ENCODE measurements at regions not wholly inside any gene's neighbourhood (a gene's known extent, or its start where the extent isn't known, plus 50 kb on each side); places are given as distances from the start of the nearest gene placed in this dataset.

DNA sequence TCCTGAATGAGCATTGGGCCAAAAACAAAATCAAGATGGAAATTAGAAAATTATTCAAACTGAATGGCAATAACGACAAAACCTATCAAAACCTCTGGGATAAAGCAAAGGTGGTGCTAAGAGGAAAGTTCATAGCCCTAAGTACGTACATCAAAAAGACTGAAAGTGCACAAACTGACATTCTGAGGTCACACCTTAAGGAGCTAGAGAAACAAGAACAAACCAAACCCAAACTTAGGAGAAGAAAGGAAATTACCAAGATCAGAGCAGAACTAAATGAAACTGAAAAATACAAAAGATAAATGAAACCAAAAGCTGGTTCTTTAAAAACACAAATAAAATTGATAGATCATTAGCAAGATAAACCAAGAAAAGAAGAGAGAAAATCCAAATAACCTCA is 1543.5 kb upstream of the ACVR2A start:
- TF ChIP-seq POLR2AphosphoS5 (IDR thresholded peaks at IDR 0.05; ENCODE audit: low read depth) (no peak), SPI1 (IDR thresholded peaks at IDR 0.05; ENCODE audit: borderline replicate concordance, low read depth) (no peak), GABPA (IDR thresholded peaks at IDR 0.05; ENCODE audit: low read depth) (no peak)
- TF ChIP-seq, protein P1, sequence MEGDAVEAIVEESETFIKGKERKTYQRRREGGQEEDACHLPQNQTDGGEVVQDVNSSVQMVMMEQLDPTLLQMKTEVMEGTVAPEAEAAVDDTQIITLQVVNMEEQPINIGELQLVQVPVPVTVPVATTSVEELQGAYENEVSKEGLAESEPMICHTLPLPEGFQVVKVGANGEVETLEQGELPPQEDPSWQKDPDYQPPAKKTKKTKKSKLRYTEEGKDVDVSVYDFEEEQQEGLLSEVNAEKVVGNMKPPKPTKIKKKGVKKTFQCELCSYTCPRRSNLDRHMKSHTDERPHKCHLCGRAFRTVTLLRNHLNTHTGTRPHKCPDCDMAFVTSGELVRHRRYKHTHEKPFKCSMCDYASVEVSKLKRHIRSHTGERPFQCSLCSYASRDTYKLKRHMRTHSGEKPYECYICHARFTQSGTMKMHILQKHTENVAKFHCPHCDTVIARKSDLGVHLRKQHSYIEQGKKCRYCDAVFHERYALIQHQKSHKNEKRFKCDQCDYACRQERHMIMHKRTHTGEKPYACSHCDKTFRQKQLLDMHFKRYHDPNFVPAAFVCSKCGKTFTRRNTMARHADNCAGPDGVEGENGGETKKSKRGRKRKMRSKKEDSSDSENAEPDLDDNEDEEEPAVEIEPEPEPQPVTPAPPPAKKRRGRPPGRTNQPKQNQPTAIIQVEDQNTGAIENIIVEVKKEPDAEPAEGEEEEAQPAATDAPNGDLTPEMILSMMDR (IDR thresholded peaks at IDR 0.05; ENCODE audit: insufficient read depth, low read length), result no peak
- TF ChIP-seq, protein P2, sequence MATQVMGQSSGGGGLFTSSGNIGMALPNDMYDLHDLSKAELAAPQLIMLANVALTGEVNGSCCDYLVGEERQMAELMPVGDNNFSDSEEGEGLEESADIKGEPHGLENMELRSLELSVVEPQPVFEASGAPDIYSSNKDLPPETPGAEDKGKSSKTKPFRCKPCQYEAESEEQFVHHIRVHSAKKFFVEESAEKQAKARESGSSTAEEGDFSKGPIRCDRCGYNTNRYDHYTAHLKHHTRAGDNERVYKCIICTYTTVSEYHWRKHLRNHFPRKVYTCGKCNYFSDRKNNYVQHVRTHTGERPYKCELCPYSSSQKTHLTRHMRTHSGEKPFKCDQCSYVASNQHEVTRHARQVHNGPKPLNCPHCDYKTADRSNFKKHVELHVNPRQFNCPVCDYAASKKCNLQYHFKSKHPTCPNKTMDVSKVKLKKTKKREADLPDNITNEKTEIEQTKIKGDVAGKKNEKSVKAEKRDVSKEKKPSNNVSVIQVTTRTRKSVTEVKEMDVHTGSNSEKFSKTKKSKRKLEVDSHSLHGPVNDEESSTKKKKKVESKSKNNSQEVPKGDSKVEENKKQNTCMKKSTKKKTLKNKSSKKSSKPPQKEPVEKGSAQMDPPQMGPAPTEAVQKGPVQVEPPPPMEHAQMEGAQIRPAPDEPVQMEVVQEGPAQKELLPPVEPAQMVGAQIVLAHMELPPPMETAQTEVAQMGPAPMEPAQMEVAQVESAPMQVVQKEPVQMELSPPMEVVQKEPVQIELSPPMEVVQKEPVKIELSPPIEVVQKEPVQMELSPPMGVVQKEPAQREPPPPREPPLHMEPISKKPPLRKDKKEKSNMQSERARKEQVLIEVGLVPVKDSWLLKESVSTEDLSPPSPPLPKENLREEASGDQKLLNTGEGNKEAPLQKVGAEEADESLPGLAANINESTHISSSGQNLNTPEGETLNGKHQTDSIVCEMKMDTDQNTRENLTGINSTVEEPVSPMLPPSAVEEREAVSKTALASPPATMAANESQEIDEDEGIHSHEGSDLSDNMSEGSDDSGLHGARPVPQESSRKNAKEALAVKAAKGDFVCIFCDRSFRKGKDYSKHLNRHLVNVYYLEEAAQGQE (IDR thresholded peaks at IDR 0.05; ENCODE audit: insufficient replicate concordance, low read depth), result no peak
- no peak for DNase-seq (ENCODE audit: low read depth in 1 of 2, low spot score in 1 of 2)
- H3K27me3 ChIP-seq (ENCODE audit: insufficient read depth, poor library complexity, severe bottlenecking), result no peaks in the 10 kb centered on the region
- no peak overlapping the region for H3K4me3 ChIP-seq (replicated peaks; ENCODE audit: insufficient read depth, low read length)
- no peak overlapping the region for H3K27ac ChIP-seq (replicated peaks)

DNA sequence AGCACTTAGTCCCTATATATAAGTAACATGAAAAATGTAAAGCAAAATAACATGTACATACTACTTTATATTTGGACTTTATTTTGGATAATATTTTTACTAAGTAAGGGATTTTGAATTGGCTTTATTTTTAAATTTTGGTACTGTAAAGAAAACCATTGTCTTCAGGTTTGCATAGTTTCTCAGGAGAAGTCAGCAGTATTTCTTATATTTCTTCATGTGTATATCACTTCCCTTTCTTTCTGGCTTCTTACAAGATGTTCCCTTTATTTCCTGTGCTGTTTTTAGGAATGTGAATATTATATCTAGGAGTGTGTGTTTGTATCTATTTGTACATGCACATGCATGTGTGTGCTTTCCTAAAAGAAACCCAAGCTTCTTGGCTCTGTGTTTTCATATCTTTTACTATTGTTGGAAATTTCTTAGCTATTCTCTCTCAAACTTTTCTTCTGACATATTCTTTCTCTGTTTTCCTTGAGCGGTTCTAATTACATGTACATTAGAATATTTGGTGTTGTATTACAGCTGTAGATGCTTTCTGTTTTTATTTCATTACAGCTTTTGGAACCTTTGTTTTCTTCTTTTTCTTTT is 1549.7 kb upstream of the ACVR2A start:
- peak in 1 of 2 experiments; percentile 3 for DNase-seq (ENCODE audit: low read depth in 1 of 2, low spot score in 1 of 2)
- TF ChIP-seq, protein P2 (IDR thresholded peaks at IDR 0.05; ENCODE audit: insufficient replicate concordance, low read depth), result no peak
- TF ChIP-seq, protein P1 (IDR thresholded peaks at IDR 0.05; ENCODE audit: insufficient read depth, low read length), result no peak
- TF ChIP-seq SPI1 (IDR thresholded peaks at IDR 0.05; ENCODE audit: borderline replicate concordance, low read depth), result peak; percentile 60
- Histone ChIP-seq H3K27ac (replicated peaks) (no peak overlapping the region), H3K4me3 (replicated peaks; ENCODE audit: insufficient read depth, low read length) (no peak overlapping the region), H3K27me3 (ENCODE audit: insufficient read depth, poor library complexity, severe bottlenecking) (no peaks in the 10 kb centered on the region)

DNA sequence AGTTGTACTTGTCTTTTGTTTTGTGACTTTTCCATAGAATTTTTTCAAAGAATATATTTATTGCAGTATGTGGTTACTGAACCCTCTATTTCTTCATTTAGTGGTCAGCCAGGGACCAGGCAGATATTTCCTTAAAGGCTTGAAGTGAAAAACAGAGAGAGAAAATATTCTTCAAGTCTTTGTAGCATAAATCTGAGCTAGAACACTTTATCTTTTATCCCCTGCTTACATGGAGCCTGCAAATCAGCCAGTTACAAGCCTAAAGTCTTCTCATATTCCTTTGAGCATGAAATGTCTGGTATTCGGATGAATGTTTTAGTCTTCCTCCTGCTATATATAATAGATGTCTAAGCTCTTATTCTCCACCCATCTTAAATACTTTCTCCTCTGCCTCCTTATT is 1557.5 kb upstream of the ACVR2A start:
- DNase-seq (ENCODE audit: low read depth in 1 of 2, low spot score in 1 of 2), result no peak
- no peaks in the 10 kb centered on the region for H3K27me3 ChIP-seq (ENCODE audit: insufficient read depth, poor library complexity, severe bottlenecking)
- no peak for TF ChIP-seq SPI1 (IDR thresholded peaks at IDR 0.05; ENCODE audit: borderline replicate concordance, low read depth)
- TF ChIP-seq POLR2AphosphoS5 (IDR thresholded peaks at IDR 0.05; ENCODE audit: low read depth), result no peak
- TF ChIP-seq, protein P2 (IDR thresholded peaks at IDR 0.05; ENCODE audit: insufficient replicate concordance, low read depth), result no peak
- TF ChIP-seq GABPA (IDR thresholded peaks at IDR 0.05; ENCODE audit: low read depth), result no peak
- TF ChIP-seq, protein P1 (IDR thresholded peaks at IDR 0.05; ENCODE audit: insufficient read depth, low read length), result no peak
- H3K4me3 ChIP-seq (replicated peaks; ENCODE audit: insufficient read depth, low read length), result no peak overlapping the region
- no peak overlapping the region for H3K27ac ChIP-seq (replicated peaks)

Data from HL-60 (cell line).